GM18511 (cell line): ENCODE measurements at regions not wholly inside any gene's neighbourhood (a gene's known extent, or its start where the extent isn't known, plus 50 kb on each side); places are given as distances from the start of the nearest gene placed in this dataset.

ENCODE experiments used
- ATAC-seq: cut with Tn5 transposase; IDR thresholded peaks from one replicate; pipeline ENCODE4 v1.9.1; 2021; ENCODE audit warnings: mild to moderate bottlenecking, moderate library complexity; ENCODE audit not compliant: unreplicated experiment

DNA sequence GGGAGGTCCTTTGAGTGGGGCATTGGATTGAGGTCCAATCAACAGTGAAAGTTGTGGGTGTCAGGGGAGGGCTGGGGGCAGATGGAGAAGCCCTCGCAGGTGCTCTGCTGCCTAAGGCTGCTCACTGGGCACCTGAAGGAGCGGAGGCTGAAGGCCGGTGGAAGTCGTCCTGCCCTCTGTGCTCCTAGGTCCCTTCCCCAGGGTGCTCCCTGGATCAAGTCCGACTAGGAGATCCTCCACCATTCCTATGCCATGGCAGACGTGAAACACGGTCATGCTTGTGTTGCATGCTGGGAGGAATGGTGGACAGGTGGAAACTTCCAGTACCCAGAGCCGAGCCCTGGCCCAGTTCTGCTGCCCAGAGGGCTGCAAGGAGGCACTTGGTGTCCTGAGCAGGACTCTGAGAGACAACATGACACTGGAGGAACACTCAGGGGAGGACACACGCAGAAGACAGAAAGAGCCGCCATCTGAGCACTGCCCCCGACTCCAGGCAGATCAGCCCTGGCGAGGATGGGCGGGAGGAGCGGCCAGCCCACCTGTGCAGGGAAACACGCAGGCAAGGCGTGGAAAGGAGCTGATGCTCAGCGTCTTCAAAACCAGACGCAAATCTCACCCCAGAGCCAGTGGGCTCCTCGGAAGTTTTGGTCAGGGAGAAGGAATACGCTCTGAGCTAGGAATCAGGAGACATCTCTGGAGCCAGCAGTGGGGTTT is 786.8 kb downstream of the BRD1 start:
- ATAC-seq = no peak

DNA sequence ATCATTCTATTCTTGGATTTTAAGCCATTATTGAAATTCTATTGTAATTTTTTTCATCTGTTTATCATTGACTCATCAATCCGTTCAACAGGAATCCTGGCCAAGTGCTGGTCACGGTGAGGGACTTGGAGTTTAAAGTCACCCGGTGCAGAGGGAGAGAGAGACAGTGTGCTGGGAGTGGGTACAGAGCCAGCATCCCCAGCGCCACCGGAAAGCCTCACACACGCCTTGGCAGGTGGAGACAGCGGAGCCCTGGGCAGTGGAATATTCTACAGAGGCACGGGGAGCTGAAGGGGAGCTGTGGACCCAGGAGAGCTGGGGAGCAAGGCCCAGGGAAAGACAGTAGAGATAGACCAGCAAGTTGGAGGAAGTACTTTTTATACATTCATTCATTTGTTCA is 787.6 kb downstream of the BRD1 start:
- ATAC-seq = no peak

DNA sequence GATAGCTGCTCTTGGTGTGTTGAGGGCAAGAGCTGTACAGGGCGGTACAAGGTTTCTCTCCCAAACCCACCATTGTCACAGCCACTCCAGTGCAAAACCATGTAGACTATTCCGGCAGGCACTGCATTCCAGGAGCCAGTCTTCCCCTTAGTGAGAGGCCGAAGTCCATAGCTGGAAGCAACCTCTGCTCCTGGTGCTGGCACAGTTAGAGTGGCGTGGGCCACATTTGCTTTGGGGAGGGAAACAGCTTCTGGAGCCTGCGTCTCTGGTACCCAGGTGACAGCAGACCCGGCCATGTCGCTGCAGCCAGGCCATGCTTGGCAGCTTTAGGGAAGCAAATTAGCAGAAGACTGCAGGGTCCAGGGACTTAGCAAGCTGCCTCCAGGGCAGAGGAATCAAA is 788.0 kb downstream of the BRD1 start:
- ATAC-seq = no peak

DNA sequence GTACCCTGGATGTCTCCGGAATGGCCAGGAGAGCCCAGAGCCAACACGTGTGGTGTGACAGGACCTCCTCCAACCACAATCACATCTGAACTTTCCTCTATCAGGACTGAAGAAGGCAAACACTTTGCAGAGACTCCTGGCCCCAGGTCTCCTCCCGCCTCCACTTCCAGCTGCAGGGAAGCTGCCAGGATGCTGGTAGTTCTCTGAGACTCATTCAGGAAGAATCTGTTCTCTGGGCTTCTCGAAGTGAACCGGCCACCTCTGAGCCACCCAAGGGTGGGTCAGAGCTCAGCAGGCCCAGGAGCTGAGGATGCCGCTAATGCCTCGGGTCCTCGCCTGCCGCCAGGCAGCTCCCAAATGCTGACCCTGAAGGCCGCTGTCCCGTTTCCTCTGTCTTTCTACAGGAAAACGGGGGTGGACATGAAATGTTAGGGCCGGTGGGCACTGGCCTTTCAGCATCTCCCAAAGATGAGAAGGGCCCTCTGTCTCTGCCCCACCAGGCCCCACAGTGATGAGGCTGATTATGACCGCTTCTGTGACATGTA is 789.9 kb downstream of the BRD1 start:
- ATAC-seq = no peak

DNA sequence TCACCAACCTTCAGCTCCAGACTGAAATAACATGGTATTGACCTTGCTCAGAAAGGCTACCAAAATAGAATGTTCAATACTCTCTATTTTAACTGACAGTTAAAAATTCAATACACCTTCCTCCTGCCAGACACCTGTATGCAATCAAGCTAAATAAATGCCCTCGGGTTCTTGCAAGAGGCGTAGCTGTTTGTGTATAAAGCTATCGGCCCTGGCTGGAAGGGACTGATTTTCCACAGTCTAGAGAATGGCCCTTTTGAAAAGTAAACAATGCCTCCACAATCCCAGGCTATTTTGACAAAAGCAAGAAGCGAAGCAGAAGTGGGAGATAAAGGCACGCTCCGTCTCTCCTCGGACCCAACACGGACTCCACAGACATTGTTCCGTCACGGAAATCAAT is 791.2 kb downstream of the BRD1 start:
- no peak for ATAC-seq

DNA sequence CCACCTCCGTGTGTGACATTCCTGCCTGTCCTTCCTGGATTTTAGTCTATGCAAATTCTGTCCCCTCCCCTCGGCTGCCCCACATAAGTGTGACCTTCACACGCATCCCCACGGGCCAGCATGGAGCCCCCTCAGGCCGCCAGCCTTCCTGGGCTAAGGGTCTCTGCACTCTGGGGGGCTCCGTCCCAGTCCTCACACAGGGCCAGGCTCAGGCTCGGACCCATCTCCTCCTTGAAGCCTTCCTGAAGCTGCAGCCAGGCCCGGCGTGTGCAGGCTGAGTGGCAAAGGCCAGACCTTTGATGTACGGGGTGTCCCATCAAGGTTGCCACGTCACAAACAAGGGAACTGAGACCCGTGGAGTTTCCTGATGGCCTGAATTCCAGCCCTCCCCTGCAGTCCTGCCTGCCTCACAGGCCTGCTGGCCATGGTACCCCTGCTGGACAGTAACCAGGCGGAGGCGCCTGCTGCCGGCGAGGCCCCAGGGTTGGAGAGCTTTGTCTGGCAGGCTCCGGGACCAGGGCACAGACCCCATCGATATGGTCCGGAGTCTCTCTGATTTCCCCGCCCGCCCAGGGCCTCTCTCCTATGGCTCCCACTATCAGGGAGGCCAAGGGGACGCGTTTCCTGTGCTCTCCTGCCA is 791.7 kb downstream of the BRD1 start:
- ATAC-seq = no peak

DNA sequence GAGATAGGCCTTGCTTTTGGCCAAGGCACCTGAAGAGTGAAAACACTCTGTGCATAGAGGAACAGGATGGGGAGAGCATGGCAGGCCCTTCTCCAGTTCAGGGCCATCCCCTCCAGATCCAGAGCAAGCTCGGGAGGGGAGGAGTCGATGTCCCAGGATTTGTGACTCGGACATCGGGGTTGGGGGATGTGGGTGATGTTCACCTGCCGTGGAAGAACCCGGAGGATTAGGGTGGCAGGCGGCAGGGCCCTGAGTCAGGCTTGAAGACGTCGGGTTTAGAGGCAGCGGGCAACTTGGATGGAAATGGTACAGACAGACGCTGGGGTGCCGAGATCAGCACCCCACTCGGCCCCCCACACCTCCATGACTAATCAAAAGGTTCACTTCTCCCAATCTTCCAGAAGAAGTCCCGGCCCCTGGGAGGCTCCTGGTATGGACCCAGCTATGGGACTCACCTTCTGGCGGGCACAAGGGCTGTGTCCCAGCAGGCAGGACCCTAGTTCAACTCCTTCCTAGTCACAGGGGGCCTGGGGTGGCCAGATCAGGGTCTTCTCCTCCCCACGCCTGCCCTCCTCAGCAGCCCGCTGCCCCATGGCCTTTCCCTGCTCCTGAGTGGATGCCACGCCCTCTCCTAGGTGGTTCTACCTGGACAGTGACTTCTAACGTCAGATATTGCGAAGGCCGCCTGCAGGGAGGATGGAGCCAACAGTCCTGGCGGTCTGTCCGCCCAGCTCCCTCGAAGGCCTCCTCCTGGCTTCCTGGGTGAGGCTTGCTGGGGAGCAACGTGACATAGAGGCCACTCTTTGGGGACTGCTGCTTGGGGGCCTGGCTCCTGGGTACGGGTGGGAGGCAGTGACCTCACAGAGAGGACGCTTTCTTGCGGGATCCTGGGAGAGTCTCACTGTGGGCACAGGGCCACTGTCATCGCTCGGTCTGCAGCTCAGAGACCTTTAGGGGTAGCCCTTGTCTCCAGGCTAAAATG is 792.5 kb downstream of the BRD1 start:
- no peak for ATAC-seq

DNA sequence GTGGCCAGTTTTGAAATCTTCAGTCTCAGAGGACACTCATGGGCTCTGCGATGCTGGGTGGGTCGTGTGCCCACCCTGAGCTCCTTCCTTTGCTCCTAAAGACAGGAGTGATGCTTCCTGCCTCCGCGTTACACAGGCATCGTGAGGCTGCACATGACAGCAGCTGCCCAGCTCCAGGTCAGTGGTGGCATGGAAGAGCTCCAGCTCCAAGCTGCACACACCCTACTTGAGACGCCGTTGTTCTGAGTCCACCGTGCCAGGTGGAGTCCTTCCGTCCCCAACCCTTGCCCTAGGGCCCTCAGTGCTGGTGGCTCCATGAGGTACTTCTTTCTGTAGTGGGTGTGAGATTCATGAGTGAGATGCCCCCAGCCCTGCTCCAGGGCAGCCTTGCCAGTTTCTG is 794.1 kb downstream of the BRD1 start:
- ATAC-seq = no peak

DNA sequence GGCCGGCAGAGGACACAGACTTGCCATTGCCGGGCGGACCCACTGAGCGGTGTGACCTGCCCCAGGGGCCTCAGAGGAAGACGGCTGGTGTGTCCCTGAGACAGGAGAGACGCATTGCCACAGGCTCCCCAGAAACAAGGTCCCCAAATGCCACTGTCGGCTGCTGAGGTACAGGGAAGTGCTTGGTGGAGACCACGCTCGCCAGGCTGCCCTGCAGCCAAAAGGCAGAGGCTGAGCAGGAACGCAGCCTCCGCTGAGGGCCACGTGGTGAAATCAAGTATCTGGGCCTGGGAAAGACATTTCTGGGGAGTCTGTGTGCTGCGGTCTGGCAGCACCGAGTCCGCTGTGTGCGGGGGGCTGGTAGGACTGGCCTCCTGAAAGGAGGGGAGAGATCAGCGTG is 794.9 kb downstream of the BRD1 start:
- ATAC-seq = no peak

DNA sequence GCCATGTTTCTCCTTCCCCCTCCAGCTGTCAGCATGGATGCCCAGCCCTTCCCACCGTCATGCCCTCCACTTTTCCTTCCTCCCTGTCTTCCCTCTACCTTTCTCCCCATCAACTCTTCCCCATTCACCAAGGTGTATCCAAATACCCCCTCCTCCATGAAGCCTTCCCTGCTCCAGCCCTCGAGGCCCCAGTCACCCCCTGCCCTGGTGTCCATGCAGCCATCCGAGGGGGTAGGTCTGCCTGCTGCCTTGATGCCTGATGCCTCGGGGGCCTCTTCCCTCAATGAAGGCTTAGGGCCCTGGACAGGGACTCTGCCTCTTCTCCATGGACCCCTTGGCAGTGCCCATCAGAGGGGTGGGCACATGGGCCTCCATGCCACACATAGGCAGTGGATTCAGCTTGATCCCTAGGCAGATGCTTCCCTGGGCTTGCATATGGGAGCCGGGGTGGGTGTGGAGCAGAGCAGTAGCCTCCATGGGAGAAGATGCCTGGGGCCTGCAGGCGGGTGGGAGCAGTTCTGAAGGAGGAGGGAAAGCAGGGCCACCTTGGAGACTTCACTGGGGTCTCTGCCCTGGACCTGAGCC is 795.8 kb downstream of the BRD1 start:
- no peak for ATAC-seq

DNA sequence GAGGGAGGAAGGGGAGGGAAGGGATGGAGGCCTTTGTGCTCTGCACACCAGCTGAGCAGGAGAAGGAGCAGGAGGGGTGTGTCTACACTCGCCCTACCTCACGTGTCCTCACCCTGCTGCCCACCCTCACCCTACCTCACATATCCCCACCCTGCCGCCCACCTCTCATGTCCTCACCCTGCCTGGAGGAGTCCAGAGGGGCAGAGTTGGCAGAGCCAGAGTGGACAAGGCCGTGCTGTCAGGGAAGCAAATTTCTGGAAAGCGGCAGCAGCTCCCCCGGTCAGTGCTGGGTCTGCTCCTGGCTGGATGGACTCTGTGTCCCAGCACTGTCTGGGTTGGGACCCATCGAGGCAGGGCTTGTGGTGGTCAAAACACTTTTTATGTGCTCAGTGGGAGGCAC is 799.6 kb downstream of the BRD1 start:
- no peak for ATAC-seq

DNA sequence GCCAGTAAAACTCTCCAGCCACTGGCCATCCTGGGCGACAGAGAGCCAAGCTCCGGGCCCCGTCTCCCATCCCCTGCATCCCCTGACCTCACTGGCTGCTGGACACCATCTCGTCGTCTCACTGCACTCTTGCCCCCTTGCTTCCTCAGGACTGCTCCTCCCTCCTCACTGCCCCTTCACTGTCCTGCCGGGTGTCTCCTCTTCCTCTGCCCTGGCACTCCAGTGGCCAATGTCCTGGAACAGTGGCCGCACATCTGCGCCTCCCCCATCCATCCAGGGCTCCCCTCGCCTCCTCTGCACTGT is 800.4 kb downstream of the BRD1 start:
- ATAC-seq = no peak

DNA sequence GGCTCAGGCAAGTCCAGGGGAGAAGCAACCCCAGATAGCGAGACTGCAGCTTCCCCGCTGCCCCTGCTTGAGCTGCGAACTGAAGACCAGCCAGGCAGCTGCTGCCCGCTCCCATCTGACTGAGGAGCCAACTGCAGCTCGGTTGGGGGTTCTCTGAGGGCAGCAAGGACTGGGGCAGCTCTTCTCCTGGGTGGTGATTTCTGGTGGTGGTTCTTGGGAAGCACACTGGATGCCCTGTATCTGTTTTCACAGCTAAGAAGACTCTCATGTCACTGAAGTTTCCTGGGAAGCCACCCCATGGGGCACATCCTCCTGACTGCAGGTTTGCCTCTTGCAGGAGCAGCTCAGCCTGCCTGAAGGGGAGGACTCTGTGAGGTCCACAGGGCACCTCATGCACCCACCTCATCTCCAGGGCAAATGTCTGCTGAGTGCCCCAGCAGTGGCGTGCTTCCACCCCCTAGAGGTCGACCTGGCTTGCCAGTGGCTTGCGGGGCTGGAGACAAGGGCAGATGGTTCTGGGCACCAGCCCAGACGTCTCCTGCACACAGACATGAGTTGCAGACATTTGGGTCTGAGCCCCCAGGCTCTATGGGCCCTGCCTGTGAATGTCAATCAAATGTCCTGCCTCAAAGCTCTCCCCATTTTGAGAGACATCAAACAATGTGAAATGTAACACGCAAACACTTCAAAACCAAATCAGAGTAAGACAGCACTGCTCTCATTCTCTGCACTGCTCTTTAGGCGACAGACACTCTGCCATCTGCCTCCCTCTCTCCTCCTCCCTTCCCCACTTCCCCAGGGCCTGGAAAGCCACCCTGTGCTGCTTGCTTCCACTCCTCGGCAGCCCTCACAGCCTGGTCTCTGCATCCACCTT is 800.9 kb downstream of the BRD1 start:
- ATAC-seq = no peak

DNA sequence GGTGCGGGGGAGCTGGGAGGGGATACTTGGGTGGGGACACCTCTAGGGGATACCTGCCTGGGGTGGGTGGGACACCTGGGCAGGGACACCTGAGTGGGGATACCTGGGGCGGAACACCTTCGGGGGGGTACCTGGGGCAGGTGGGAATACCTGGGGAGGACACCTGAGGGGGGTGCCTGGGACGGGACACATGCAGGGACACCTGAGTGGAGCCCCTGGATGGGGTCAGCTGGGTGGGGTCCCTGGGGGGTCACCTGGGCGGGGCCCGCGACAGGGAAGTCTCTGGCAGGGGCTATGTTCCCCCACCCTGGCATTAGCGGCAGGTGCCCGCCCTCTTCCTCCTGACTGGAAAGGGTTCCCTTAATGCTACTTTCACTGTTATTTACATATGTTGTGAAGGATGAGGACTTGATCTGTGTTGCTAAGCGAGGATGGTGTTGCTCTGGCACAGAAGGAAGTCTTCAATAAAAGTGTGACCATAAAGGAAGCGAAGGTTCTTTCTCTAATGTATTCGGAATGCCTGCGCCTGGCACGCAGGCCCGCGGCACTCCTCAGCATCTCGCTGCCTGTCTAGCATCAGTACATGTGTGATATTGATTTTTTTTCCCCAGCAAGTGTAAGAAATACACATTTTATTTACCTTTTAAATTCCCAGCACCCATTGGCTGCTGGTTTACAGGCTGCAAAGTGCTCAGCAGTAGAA is 801.7 kb downstream of the BRD1 start:
- no peak for ATAC-seq

DNA sequence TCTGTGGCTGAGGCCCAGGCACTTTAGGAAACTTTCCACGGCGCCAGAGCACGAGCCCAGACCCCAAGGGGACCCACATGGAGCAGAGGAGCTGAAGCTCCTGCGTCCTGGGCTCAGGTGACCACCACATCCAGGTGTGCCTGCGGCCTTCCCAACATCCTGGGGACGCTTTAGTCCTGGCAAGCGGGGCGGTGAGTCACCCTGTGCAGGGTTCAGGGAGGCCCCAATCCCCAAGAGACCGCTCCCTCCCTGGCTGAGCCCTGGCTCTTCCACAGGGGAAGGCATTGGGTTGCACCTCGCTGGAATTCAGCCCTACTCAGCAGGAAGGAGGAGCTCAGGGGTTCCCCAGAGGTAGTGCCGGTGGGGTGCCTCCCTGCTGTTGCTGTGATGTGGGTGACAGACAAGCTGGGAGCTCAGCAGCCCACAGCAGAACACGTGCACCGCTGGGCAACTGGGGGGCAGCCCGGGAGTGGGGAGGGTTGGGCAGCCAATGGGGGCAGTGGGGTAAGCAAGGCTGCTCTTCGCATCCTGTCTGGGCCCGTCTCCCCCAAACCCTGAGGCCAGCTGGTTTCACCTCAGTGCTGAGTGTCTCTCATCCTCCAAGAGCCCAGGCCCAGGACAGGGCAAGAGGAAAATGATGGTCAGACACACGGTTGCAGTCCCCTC is 802.8 kb downstream of the BRD1 start:
- ATAC-seq = no peak

DNA sequence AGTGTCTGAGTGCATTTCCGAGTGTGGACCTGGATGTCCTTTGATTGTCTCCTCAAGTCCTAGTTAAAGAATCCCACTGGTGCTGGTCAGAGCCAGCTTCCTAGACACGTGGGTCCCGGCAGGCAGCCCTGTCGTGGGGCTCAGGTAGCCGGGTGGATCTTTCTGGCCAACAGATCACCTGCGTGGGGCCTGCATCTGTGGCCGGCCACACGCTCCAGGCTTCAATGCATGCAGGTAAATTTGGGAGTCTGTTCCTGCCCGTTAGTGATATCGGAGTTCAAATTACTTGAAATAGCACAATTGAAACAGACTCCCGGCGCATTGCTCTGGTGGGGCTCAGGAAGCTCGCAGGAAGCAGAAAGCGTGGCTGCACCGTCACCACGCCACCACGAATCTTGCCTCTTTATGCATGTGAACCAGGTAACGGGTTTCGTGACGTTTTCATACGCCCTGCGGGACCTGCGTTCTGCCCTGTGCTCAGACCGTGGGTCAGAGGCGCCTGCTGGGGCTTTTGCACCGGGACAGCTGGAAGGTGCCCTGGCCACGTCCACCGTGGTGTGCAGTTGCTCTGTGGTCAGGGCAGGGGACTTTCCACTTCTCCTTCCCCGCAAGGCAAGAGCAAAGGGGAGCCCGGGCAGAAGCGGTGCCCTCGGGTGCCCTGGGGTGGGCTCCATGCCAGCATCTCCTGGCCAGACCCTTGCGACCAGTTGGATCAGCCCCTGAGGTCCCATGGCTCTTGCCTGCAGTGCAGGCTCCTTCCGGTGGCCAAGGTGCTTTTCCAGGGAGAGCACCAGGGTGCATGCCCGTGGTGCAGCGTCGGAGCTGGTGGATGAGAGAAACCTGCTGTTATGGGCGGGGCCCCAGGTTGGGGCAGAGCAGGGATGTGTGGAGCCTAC is 803.5 kb downstream of the BRD1 start:
- no peak for ATAC-seq

DNA sequence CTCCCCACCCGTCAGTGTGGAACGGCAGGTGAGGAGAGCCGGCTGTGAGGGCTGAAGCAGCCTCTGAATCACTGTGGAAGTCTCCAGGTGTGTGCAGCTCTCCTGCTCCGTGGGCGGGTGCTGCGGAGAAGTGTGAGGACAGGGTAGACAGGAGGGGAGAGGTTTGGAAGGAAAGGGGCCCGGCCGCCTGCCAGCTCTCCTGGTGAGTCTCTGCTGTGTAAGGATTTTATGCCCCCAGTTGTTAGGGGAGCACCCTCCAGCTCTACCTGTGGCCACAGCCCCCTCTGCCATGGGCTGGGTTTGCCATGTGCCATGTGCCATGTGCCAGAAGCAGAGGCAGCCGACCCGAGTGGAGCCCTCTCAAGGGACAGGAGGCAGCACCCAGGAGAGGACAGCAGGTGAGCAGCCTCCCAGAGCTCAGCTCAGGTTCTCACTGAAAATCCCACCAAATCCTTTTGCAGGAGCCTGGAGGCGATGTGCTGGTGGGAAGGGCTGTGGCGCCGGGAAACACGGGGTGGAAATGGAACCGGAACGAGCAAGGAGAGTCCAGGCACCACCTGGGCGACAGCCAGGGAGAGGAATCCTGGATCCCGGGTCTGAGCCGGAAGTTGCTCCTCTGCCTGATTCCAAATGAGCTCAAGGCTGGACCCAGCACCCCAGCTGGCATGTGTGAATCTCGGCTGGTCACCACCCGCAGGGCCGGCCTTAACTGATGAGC is 804.4 kb downstream of the BRD1 start:
- ATAC-seq = no peak

DNA sequence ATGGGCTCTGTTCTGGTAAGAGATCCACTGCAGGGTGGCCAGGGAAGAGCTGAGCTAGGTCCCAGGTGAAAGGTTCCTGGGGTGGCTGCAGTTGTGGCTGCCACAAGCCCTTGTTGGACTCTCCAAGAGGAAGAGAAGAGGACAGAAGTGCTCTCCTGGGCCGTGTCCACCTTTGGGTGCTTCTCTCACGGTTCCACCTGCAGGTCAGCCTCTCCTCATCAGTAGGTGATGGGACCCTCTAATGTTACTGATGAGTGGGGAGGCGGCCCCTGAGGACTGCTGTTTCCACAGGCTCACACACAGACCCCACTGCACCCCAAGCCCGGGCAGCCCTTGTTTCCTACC is 804.9 kb downstream of the BRD1 start:
- no peak for ATAC-seq
